ENCODE measurements at regions not wholly inside any gene's neighbourhood (a gene's known extent, or its start where the extent isn't known, plus 50 kb on each side); places are given as distances from the start of the nearest gene placed in this dataset.

GRCh38 chrX:42465821-42466220 is 312.1 kb downstream of the PPP1R2C start:
- WGBS (ENCODE audit: insufficient coverage): no CpG with 5 or more reads among the region's 1 CpG
- Histone ChIP-seq H3K4me1 (ENCODE audit: control insufficient read depth, insufficient read depth, low read length) (no peaks in the 10 kb centered on the region), H3K9me3 (ENCODE audit: control insufficient read depth, insufficient read depth, low read length) (no peaks in the 10 kb centered on the region), H3K27me3 (ENCODE audit: control insufficient read depth, insufficient read depth, low read length) (peaks cover 2% of the 10 kb centered on the region), H3K27ac (ENCODE audit: low read depth, low read length) (no peak overlapping the region), H3K4me3 (ENCODE audit: low read depth, low read length) (no peak overlapping the region), H3K36me3 (ENCODE audit: control insufficient read depth, insufficient read depth, low read length) (no peaks in the 10 kb centered on the region)
- DNase-seq (ENCODE audit: low read depth in 4 of 6, low spot score in 6 of 6): no peak

GRCh38 chrX:42463706-42464490 is 314.1 kb downstream of the PPP1R2C start:
- no peaks in the 10 kb centered on the region for H3K36me3 ChIP-seq (ENCODE audit: control insufficient read depth, insufficient read depth, low read length)
- H3K4me1 ChIP-seq (ENCODE audit: control insufficient read depth, insufficient read depth, low read length): no peaks in the 10 kb centered on the region
- H3K27me3 ChIP-seq (ENCODE audit: control insufficient read depth, insufficient read depth, low read length): peaks cover 2% of the 10 kb centered on the region
- DNase-seq (ENCODE audit: low read depth in 4 of 6, low spot score in 6 of 6): peak in 1 of 6 donors; percentile 61
- WGBS (ENCODE audit: insufficient coverage): no CpG with 5 or more reads among the region's 4 CpGs
- no peak overlapping the region for H3K27ac ChIP-seq (ENCODE audit: low read depth, low read length)
- H3K4me3 ChIP-seq (ENCODE audit: low read depth, low read length): no peak overlapping the region
- no peaks in the 10 kb centered on the region for H3K9me3 ChIP-seq (ENCODE audit: control insufficient read depth, insufficient read depth, low read length)

GRCh38 chrX:42462917-42463316 is 315.0 kb downstream of the PPP1R2C start:
- H3K27me3 ChIP-seq (ENCODE audit: control insufficient read depth, insufficient read depth, low read length): peaks cover 2% of the 10 kb centered on the region
- no peaks in the 10 kb centered on the region for H3K9me3 ChIP-seq (ENCODE audit: control insufficient read depth, insufficient read depth, low read length)
- H3K4me1 ChIP-seq (ENCODE audit: control insufficient read depth, insufficient read depth, low read length): no peaks in the 10 kb centered on the region
- no peak overlapping the region for H3K4me3 ChIP-seq (ENCODE audit: low read depth, low read length)
- H3K36me3 ChIP-seq (ENCODE audit: control insufficient read depth, insufficient read depth, low read length): no peaks in the 10 kb centered on the region
- DNase-seq (ENCODE audit: low read depth in 4 of 6, low spot score in 6 of 6): no peak
- H3K27ac ChIP-seq (ENCODE audit: low read depth, low read length): no peak overlapping the region

GRCh38 chrX:42460706-42461105 is 317.3 kb downstream of the PPP1R2C start:
- Histone ChIP-seq H3K27me3 (ENCODE audit: control insufficient read depth, insufficient read depth, low read length) (peaks cover 2% of the 10 kb centered on the region), H3K4me3 (ENCODE audit: low read depth, low read length) (no peak overlapping the region), H3K4me1 (ENCODE audit: control insufficient read depth, insufficient read depth, low read length) (no peaks in the 10 kb centered on the region), H3K27ac (ENCODE audit: low read depth, low read length) (no peak overlapping the region), H3K36me3 (ENCODE audit: control insufficient read depth, insufficient read depth, low read length) (no peaks in the 10 kb centered on the region), H3K9me3 (ENCODE audit: control insufficient read depth, insufficient read depth, low read length) (no peaks in the 10 kb centered on the region)
- DNase-seq (ENCODE audit: low read depth in 4 of 6, low spot score in 6 of 6): peak in 2 of 6 donors; percentile 22 to 45
- WGBS (ENCODE audit: insufficient coverage): 54% methylated on average over 3 of the region's 4 CpGs

- Histone ChIP-seq H3K36me3 (ENCODE audit: control insufficient read depth, insufficient read depth, low read length) (no peaks in the 10 kb centered on the region), H3K27me3 (ENCODE audit: control insufficient read depth, insufficient read depth, low read length) (no peaks in the 10 kb centered on the region), H3K9me3 (ENCODE audit: control insufficient read depth, insufficient read depth, low read length) (no peaks in the 10 kb centered on the region), H3K27ac (ENCODE audit: low read depth, low read length) (no peak overlapping the region), H3K4me3 (ENCODE audit: low read depth, low read length) (no peak overlapping the region), H3K4me1 (ENCODE audit: control insufficient read depth, insufficient read depth, low read length) (no peaks in the 10 kb centered on the region)
- DNase-seq (ENCODE audit: low read depth in 4 of 6, low spot score in 6 of 6): no peak
Measured at GRCh38 chrX:42459735-42460134, 318.2 kb downstream of the PPP1R2C start.

GRCh38 chrX:42456176-42456700 is 321.7 kb downstream of the PPP1R2C start:
- H3K9me3 ChIP-seq (ENCODE audit: control insufficient read depth, insufficient read depth, low read length): no peaks in the 10 kb centered on the region
- no peak overlapping the region for H3K27ac ChIP-seq (ENCODE audit: low read depth, low read length)
- no peaks in the 10 kb centered on the region for H3K36me3 ChIP-seq (ENCODE audit: control insufficient read depth, insufficient read depth, low read length)
- DNase-seq (ENCODE audit: low read depth in 4 of 6, low spot score in 6 of 6): no peak
- no peak overlapping the region for H3K4me3 ChIP-seq (ENCODE audit: low read depth, low read length)
- no peaks in the 10 kb centered on the region for H3K27me3 ChIP-seq (ENCODE audit: control insufficient read depth, insufficient read depth, low read length)
- no peaks in the 10 kb centered on the region for H3K4me1 ChIP-seq (ENCODE audit: control insufficient read depth, insufficient read depth, low read length)
- 71% methylated on average over 6 of the region's 9 CpGs for WGBS (ENCODE audit: insufficient coverage)

- Histone ChIP-seq H3K36me3 (ENCODE audit: control insufficient read depth, insufficient read depth, low read length) (no peaks in the 10 kb centered on the region), H3K27ac (ENCODE audit: low read depth, low read length) (no peak overlapping the region), H3K9me3 (ENCODE audit: control insufficient read depth, insufficient read depth, low read length) (no peaks in the 10 kb centered on the region), H3K4me1 (ENCODE audit: control insufficient read depth, insufficient read depth, low read length) (no peaks in the 10 kb centered on the region), H3K4me3 (ENCODE audit: low read depth, low read length) (no peak overlapping the region), H3K27me3 (ENCODE audit: control insufficient read depth, insufficient read depth, low read length) (no peaks in the 10 kb centered on the region)
- no peak for DNase-seq (ENCODE audit: low read depth in 4 of 6, low spot score in 6 of 6)
Measured at GRCh38 chrX:42450228-42450627, 327.7 kb downstream of the PPP1R2C start.

- no peaks in the 10 kb centered on the region for H3K36me3 ChIP-seq (ENCODE audit: control insufficient read depth, insufficient read depth, low read length)
- 30% methylated on average over 1 of the region's 1 CpG for WGBS (ENCODE audit: insufficient coverage)
- H3K4me3 ChIP-seq (ENCODE audit: low read depth, low read length): no peak overlapping the region
- no peak overlapping the region for H3K27ac ChIP-seq (ENCODE audit: low read depth, low read length)
- no peaks in the 10 kb centered on the region for H3K27me3 ChIP-seq (ENCODE audit: control insufficient read depth, insufficient read depth, low read length)
- DNase-seq (ENCODE audit: low read depth in 4 of 6, low spot score in 6 of 6): no peak
- no peaks in the 10 kb centered on the region for H3K4me1 ChIP-seq (ENCODE audit: control insufficient read depth, insufficient read depth, low read length)
- H3K9me3 ChIP-seq (ENCODE audit: control insufficient read depth, insufficient read depth, low read length): no peaks in the 10 kb centered on the region
Measured at GRCh38 chrX:42443267-42443666, 334.7 kb downstream of the PPP1R2C start.

GRCh38 chrX:42442745-42443144 is 335.2 kb downstream of the PPP1R2C start:
- Histone ChIP-seq H3K4me3 (ENCODE audit: low read depth, low read length) (no peak overlapping the region), H3K9me3 (ENCODE audit: control insufficient read depth, insufficient read depth, low read length) (no peaks in the 10 kb centered on the region), H3K36me3 (ENCODE audit: control insufficient read depth, insufficient read depth, low read length) (no peaks in the 10 kb centered on the region), H3K27me3 (ENCODE audit: control insufficient read depth, insufficient read depth, low read length) (no peaks in the 10 kb centered on the region), H3K4me1 (ENCODE audit: control insufficient read depth, insufficient read depth, low read length) (no peaks in the 10 kb centered on the region), H3K27ac (ENCODE audit: low read depth, low read length) (no peak overlapping the region)
- DNase-seq (ENCODE audit: low read depth in 4 of 6, low spot score in 6 of 6): no peak

- H3K4me3 ChIP-seq (ENCODE audit: low read depth, low read length): no peak overlapping the region
- peaks cover 2% of the 10 kb centered on the region for H3K27me3 ChIP-seq (ENCODE audit: control insufficient read depth, insufficient read depth, low read length)
- no peaks in the 10 kb centered on the region for H3K9me3 ChIP-seq (ENCODE audit: control insufficient read depth, insufficient read depth, low read length)
- H3K27ac ChIP-seq (ENCODE audit: low read depth, low read length): no peak overlapping the region
- no peaks in the 10 kb centered on the region for H3K4me1 ChIP-seq (ENCODE audit: control insufficient read depth, insufficient read depth, low read length)
- no peaks in the 10 kb centered on the region for H3K36me3 ChIP-seq (ENCODE audit: control insufficient read depth, insufficient read depth, low read length)
- 30% methylated on average over 1 of the region's 1 CpG for WGBS (ENCODE audit: insufficient coverage)
- no peak for DNase-seq (ENCODE audit: low read depth in 4 of 6, low spot score in 6 of 6)
Measured at GRCh38 chrX:42437211-42437610, 340.8 kb downstream of the PPP1R2C start.

All from spinal cord (tissue), 9 donors.